Stimulated activated CD8-positive, alpha-beta memory T cell treated with anti-CD3 and anti-CD28 coated beads, Interleukin-2, amount 100 ng/mL, for 48 hours (primary cell): ENCODE measurements at regions not wholly inside any gene's neighbourhood (a gene's known extent, or its start where the extent isn't known, plus 50 kb on each side); places are given as distances from the start of the nearest gene placed in this dataset.

ENCODE experiments used
- DNase-seq, 2 donors: peaks; one replicate each; pipeline ENCODE4 v3.0.0-alpha.2; 2020; ENCODE audit warnings: low read depth in 2 of 2

- no peak for DNase-seq
Observed at GRCh38 chr18:38453880-38454279, 888.3 kb upstream of the CELF4 start.

- no peak for DNase-seq
Observed at GRCh38 chr18:38450876-38451275, 885.3 kb upstream of the CELF4 start.

- no peak for DNase-seq
Observed at GRCh38 chr18:38445804-38446145, 880.2 kb upstream of the CELF4 start.

- DNase-seq, result no peak
Observed at GRCh38 chr18:38444971-38445803, 879.6 kb upstream of the CELF4 start.

- DNase-seq, result no peak
Observed at GRCh38 chr18:38427736-38428135, 862.1 kb upstream of the CELF4 start.

GRCh38 chr18:38427234-38427633 is 861.6 kb upstream of the CELF4 start:
- no peak for DNase-seq

- DNase-seq, result no peak
Observed at GRCh38 chr18:38421872-38422615, 856.4 kb upstream of the CELF4 start.

GRCh38 chr18:38421021-38421420 is 855.4 kb upstream of the CELF4 start:
- no peak for DNase-seq

- DNase-seq, result no peak
Observed at GRCh38 chr18:38420611-38421010, 855.0 kb upstream of the CELF4 start.

- no peak for DNase-seq
Observed at GRCh38 chr18:38415811-38416210, 850.2 kb upstream of the CELF4 start.

GRCh38 chr18:38413193-38413592 is 847.6 kb upstream of the CELF4 start:
- no peak for DNase-seq

- DNase-seq, result no peak
Observed at GRCh38 chr18:38406607-38407006, 841.0 kb upstream of the CELF4 start.

GRCh38 chr18:38402509-38402908 is 836.9 kb upstream of the CELF4 start:
- no peak for DNase-seq

GRCh38 chr18:38397094-38397493 is 831.5 kb upstream of the CELF4 start:
- no peak for DNase-seq

- no peak for DNase-seq
Observed at GRCh38 chr18:38386146-38386545, 820.5 kb upstream of the CELF4 start.

- DNase-seq, result no peak
Observed at GRCh38 chr18:38369772-38370690, 804.4 kb upstream of the CELF4 start.

- DNase-seq, result no peak
Observed at GRCh38 chr18:38368886-38369285, 803.3 kb upstream of the CELF4 start.

GRCh38 chr18:38368246-38368645 is 802.6 kb upstream of the CELF4 start:
- no peak for DNase-seq

- no peak for DNase-seq
Observed at GRCh38 chr18:38367473-38367872, 801.9 kb upstream of the CELF4 start.

GRCh38 chr18:38362286-38362792 is 796.7 kb upstream of the CELF4 start:
- no peak for DNase-seq

GRCh38 chr18:38358805-38359657 is 793.4 kb upstream of the CELF4 start:
- DNase-seq, result no peak
